K562 (cell line): ENCODE measurements at regions not wholly inside any gene's neighbourhood (a gene's known extent, or its start where the extent isn't known, plus 50 kb on each side); places are given as distances from the start of the nearest gene placed in this dataset.

Experiments used
- CBX8 ChIP-seq: fragments of 200-600 bp; sonication (generic); IDR thresholded peaks from 2 replicates; pipeline ENCODE4 v1.6.1; 2012; ENCODE audit warnings: borderline replicate concordance, mixed run types, low read depth, mild to moderate bottlenecking, moderate library complexity, mixed read lengths, low read length, control low read depth, inconsistent platforms; ENCODE audit not compliant: poor library complexity, severe bottlenecking; ENCODE audit errors: extremely low read depth
- ESRRB ChIP-seq: fragments of 250-450 bp; sonication (Bioruptor Pico); IDR thresholded peaks from 2 replicates; pipeline ENCODE4 v1.5.0; 2020; ENCODE audit warnings: mild to moderate bottlenecking, moderate library complexity, borderline replicate concordance
- ETV6 ChIP-seq, 3 experiments: fragments of 150-350 bp in 1 of 3; sonication (generic) in 1 of 3; formaldehyde crosslinking in 1 of 3; IDR thresholded peaks; 2 replicates each; pipeline versions ENCODE4 v1.6.1 to v1.8.0; 2014 to 2022; ENCODE audit warnings: borderline replicate concordance in 2 of 3, low read depth in 2 of 3, antibody characterized with exemption in 1 of 3, low read length in 1 of 3, mild to moderate bottlenecking in 1 of 3, missing genetic modification reagents in 1 of 3
- PHF8 ChIP-seq: fragments of 200-600 bp; sonication (generic); IDR thresholded peaks from 2 replicates; pipeline ENCODE4 v1.6.1; 2012; ENCODE audit warnings: mixed run types, mild to moderate bottlenecking, inconsistent platforms, low read length, moderate library complexity, borderline replicate concordance
- PRMT5 ChIP-seq: sonication (generic); formaldehyde crosslinking; IDR thresholded peaks from 2 replicates; pipeline ENCODE4 v1.5.0; 2020; ENCODE audit warnings: missing genetic modification reagents
- RBBP5 ChIP-seq: fragments of 200-600 bp; sonication (generic); IDR thresholded peaks from 2 replicates; pipeline ENCODE4 v1.6.1; 2012; ENCODE audit warnings: borderline replicate concordance, mild to moderate bottlenecking, low read length, control low read depth, inconsistent platforms; ENCODE audit not compliant: insufficient read depth, poor library complexity, severe bottlenecking
- RBM14 ChIP-seq: fragments of 200-400 bp; formaldehyde crosslinking; IDR thresholded peaks from 2 replicates; pipeline ENCODE4 v1.6.1; 2018; ENCODE audit warnings: low read depth, mild to moderate bottlenecking, low read length, moderate library complexity, borderline replicate concordance; ENCODE audit not compliant: insufficient read depth
- SAFB2 ChIP-seq: fragments of 200-400 bp; formaldehyde crosslinking; IDR thresholded peaks from 2 replicates; pipeline ENCODE4 v1.6.1; 2018; ENCODE audit warnings: borderline replicate concordance, low read length, low read depth, moderate library complexity; ENCODE audit not compliant: severe bottlenecking
- SMAD1 ChIP-seq: fragments of 150-350 bp; IDR thresholded peaks from 2 replicates; pipeline ENCODE4 v1.6.1; 2014; ENCODE audit warnings: low read length, low read depth; ENCODE audit not compliant: partially characterized antibody
- SMARCC2 ChIP-seq: fragments of 450-650 bp; IDR thresholded peaks from 2 replicates; pipeline ENCODE4 v1.6.1; 2017; ENCODE audit warnings: antibody characterized with exemption, moderate library complexity, mild to moderate bottlenecking, low read depth
- ZBTB5 ChIP-seq: fragments of 450-650 bp; IDR thresholded peaks from 2 replicates; pipeline ENCODE4 v1.6.1; 2017; ENCODE audit warnings: antibody characterized with exemption
- ZFP1 ChIP-seq: fragments of 450-650 bp; formaldehyde crosslinking; IDR thresholded peaks from 2 replicates; pipeline ENCODE4 v1.4.0; 2020; ENCODE audit warnings: mild to moderate bottlenecking, mixed read lengths
- ZNF124 ChIP-seq: sonication (generic); formaldehyde crosslinking; IDR thresholded peaks from 2 replicates; pipeline ENCODE4 v1.8.1; 2022; ENCODE audit warnings: missing genetic modification reagents
- ZNF316 ChIP-seq: fragments of 450-650 bp; IDR thresholded peaks from 2 replicates; pipeline ENCODE4 v1.6.1; 2016
- ZNF699 ChIP-seq: fragments of 250-450 bp; sonication (Bioruptor Pico); IDR thresholded peaks from 2 replicates; pipeline ENCODE4 v1.8.0; 2021; ENCODE audit warnings: mild to moderate bottlenecking, moderate library complexity; ENCODE audit not compliant: insufficient replicate concordance
- ZNF830 ChIP-seq: fragments of 250-450 bp; sonication (Bioruptor Pico); IDR thresholded peaks from 2 replicates; pipeline ENCODE4 v1.5.0; 2021; ENCODE audit warnings: mild to moderate bottlenecking
- TF ChIP-seq, protein P1 (sequence below): sonication (generic); IDR thresholded peaks from 2 replicates; pipeline ENCODE4 v1.6.1; 2016
- TF ChIP-seq, protein P2 (sequence below): fragments of 250-450 bp; sonication (Bioruptor Pico); IDR thresholded peaks from 2 replicates; pipeline ENCODE4 v1.8.0; 2022; ENCODE audit warnings: moderate library complexity, mild to moderate bottlenecking, inconsistent platforms
- TF ChIP-seq, protein P3 (sequence below): sonication (generic); formaldehyde crosslinking; IDR thresholded peaks from 2 replicates; pipeline ENCODE4 v1.8.1; 2023; ENCODE audit warnings: missing genetic modification reagents, mild to moderate bottlenecking, borderline replicate concordance

DNA sequence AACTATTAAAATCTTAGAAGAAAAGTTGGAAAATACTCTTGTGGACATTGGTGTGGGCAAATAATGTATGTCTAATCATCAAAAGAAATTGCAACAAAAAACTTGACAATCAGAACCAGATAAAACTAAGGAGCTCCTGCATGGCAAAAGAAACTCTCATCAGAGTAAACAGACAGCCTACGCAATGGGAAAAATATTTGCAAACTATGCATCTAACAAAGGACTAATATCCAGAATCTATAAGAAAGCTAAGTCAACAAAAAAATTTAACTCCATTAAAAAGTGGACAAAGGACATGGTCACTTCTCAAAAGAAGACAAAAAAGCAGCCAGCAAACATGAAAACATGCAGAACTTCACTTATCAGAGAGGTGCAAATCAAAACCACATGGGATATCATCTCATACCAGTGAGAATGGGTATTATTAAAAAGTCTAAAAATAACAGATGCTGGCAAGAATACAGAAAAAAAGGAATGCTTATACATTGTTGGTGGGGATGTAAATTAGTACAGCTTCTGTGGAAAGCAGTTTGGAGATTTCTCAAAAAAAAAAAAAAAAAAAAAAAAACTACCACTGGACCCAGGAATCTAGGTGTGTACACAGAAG is 99.7 kb upstream of the TOP3B start (continued):
- TF ChIP-seq, protein P1, sequence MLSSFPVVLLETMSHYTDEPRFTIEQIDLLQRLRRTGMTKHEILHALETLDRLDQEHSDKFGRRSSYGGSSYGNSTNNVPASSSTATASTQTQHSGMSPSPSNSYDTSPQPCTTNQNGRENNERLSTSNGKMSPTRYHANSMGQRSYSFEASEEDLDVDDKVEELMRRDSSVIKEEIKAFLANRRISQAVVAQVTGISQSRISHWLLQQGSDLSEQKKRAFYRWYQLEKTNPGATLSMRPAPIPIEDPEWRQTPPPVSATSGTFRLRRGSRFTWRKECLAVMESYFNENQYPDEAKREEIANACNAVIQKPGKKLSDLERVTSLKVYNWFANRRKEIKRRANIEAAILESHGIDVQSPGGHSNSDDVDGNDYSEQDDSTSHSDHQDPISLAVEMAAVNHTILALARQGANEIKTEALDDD = no peak
- peak; percentile 86 for TF ChIP-seq ZNF316
- TF ChIP-seq ZFP1 = no peak
- TF ChIP-seq SMARCC2 = no peak
- no peak for TF ChIP-seq ZBTB5
- TF ChIP-seq SMAD1 = no peak
- no peak for TF ChIP-seq ESRRB (CRISPR knock-in tag)
- TF ChIP-seq ZNF830 (CRISPR knock-in tag) = no peak
- no peak for TF ChIP-seq PRMT5 (CRISPR knock-in tag)
- TF ChIP-seq CBX8 = no peak
- TF ChIP-seq ZNF699 (CRISPR knock-in tag) = no peak
- no peak for TF ChIP-seq ZNF124 (CRISPR knock-in tag)
- no peak for TF ChIP-seq ETV6 (IDR thresholded peaks at IDR 0.05; ENCODE audit: borderline replicate concordance in 1 of 2, low read depth in 2 of 2, low read length in 1 of 2)
- TF ChIP-seq ETV6 (CRISPR knock-in tag; IDR thresholded peaks at IDR 0.05; ENCODE audit: borderline replicate concordance) = no peak
- TF ChIP-seq, protein P2, sequence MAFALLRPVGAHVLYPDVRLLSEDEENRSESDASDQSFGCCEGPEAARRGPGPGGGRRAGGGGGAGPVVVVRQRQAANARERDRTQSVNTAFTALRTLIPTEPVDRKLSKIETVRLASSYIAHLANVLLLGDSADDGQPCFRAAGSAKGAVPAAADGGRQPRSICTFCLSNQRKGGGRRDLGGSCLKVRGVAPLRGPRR (CRISPR knock-in tag) = no peak
- no peak for TF ChIP-seq RBBP5
- no peak for TF ChIP-seq PHF8
- TF ChIP-seq SAFB2 = no peak
- TF ChIP-seq, protein P3, sequence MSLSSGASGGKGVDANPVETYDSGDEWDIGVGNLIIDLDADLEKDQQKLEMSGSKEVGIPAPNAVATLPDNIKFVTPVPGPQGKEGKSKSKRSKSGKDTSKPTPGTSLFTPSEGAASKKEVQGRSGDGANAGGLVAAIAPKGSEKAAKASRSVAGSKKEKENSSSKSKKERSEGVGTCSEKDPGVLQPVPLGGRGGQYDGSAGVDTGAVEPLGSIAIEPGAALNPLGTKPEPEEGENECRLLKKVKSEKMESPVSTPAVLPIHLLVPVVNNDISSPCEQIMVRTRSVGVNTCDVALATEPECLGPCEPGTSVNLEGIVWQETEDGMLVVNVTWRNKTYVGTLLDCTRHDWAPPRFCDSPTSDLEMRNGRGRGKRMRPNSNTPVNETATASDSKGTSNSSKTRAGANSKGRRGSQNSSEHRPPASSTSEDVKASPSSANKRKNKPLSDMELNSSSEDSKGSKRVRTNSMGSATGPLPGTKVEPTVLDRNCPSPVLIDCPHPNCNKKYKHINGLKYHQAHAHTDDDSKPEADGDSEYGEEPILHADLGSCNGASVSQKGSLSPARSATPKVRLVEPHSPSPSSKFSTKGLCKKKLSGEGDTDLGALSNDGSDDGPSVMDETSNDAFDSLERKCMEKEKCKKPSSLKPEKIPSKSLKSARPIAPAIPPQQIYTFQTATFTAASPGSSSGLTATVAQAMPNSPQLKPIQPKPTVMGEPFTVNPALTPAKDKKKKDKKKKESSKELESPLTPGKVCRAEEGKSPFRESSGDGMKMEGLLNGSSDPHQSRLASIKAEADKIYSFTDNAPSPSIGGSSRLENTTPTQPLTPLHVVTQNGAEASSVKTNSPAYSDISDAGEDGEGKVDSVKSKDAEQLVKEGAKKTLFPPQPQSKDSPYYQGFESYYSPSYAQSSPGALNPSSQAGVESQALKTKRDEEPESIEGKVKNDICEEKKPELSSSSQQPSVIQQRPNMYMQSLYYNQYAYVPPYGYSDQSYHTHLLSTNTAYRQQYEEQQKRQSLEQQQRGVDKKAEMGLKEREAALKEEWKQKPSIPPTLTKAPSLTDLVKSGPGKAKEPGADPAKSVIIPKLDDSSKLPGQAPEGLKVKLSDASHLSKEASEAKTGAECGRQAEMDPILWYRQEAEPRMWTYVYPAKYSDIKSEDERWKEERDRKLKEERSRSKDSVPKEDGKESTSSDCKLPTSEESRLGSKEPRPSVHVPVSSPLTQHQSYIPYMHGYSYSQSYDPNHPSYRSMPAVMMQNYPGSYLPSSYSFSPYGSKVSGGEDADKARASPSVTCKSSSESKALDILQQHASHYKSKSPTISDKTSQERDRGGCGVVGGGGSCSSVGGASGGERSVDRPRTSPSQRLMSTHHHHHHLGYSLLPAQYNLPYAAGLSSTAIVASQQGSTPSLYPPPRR = no peak
- TF ChIP-seq RBM14 = no peak
